Neural cell (in vitro differentiated cells): ENCODE measurements at regions not wholly inside any gene's neighbourhood (a gene's known extent, or its start where the extent isn't known, plus 50 kb on each side); places are given as distances from the start of the nearest gene placed in this dataset.

Experiments used
- CTCF ChIP-seq: fragments of 450-650 bp; IDR thresholded peaks from 2 replicates; pipeline ENCODE4 v1.5.1; 2014; ENCODE audit warnings: antibody characterized with exemption, mild to moderate bottlenecking, moderate library complexity; ENCODE audit not compliant: poor library complexity, severe bottlenecking
- EP300 ChIP-seq: fragments of 450-650 bp; conservative IDR thresholded peaks from 2 replicates; pipeline ENCODE4 v1.6.1; 2014; ENCODE audit warnings: antibody characterized with exemption, mild to moderate bottlenecking, moderate library complexity; ENCODE audit not compliant: poor library complexity, severe bottlenecking
- EZH2 ChIP-seq: fragments of 200-600, 300-800 bp; shearing (Covaris generic), sonication (generic); IDR thresholded peaks from 2 replicates; pipeline ENCODE4 v1.6.1; 2014; ENCODE audit warnings: antibody characterized with exemption, low read length, borderline replicate concordance, mild to moderate bottlenecking; ENCODE audit not compliant: insufficient read depth, poor library complexity, severe bottlenecking
- MXI1 ChIP-seq: fragments of 450-650 bp; conservative IDR thresholded peaks from 2 replicates; pipeline ENCODE4 v1.6.1; 2014; ENCODE audit warnings: antibody characterized with exemption, mild to moderate bottlenecking; ENCODE audit not compliant: poor library complexity, severe bottlenecking
- POLR2AphosphoS5 ChIP-seq: IDR thresholded peaks from 2 replicates; pipeline ENCODE4 v1.6.1; 2012
- REST ChIP-seq: IDR thresholded peaks from 2 replicates; pipeline ENCODE4 v1.6.1; 2012; ENCODE audit warnings: borderline replicate concordance
- TAF1 ChIP-seq: IDR thresholded peaks from 2 replicates; pipeline ENCODE4 v1.6.1; 2012; ENCODE audit warnings: low read depth

- TF ChIP-seq CTCF (no peak), POLR2AphosphoS5 (no peak), EP300 (no peak), REST (no peak), EZH2 (no peak), TAF1 (no peak), MXI1 (no peak)
These were observed 423.8 kb downstream of the PPP4R3C start for GRCh38 chrX:27039332-27039731.
